ENCODE measurements at regions not wholly inside any gene's neighbourhood (a gene's known extent, or its start where the extent isn't known, plus 50 kb on each side); places are given as distances from the start of the nearest gene placed in this dataset.

GRCh38 chr1:88549536-88549935, 134.5 kb upstream of the PKN2 start:
- Histone ChIP-seq H3K9ac (ENCODE audit: low read depth, low read length) (no peak overlapping the region), H3K27me3 (ENCODE audit: control insufficient read depth, insufficient read depth, low read length) (no peaks in the 10 kb centered on the region)

GRCh38 chr1:88552226-88552625, 131.8 kb upstream of the PKN2 start:
- Histone ChIP-seq H3K4me3 (ENCODE audit: low read depth, low read length) (no peak overlapping the region), H3K27me3 (ENCODE audit: control insufficient read depth, insufficient read depth, low read length) (no peaks in the 10 kb centered on the region), H3K36me3 (ENCODE audit: control insufficient read depth, insufficient read depth, low read length) (no peaks in the 10 kb centered on the region), H3K4me1 (ENCODE audit: control insufficient read depth, insufficient read depth, low read length) (no peaks in the 10 kb centered on the region), H3K9me3 (ENCODE audit: control insufficient read depth, insufficient read depth, low read length) (no peaks in the 10 kb centered on the region), H3K27ac (ENCODE audit: low read depth, low read length) (no peak overlapping the region), H3K9ac (ENCODE audit: low read depth, low read length) (no peak overlapping the region)

More at GRCh38 chr1:88549536-88549935, 134.5 kb upstream of the PKN2 start:
- H3K36me3 ChIP-seq (ENCODE audit: control insufficient read depth, insufficient read depth, low read length), result no peaks in the 10 kb centered on the region
- no peaks in the 10 kb centered on the region for H3K9me3 ChIP-seq (ENCODE audit: control insufficient read depth, insufficient read depth, low read length)
- H3K4me3 ChIP-seq (ENCODE audit: low read depth, low read length), result no peak overlapping the region
- no peaks in the 10 kb centered on the region for H3K4me1 ChIP-seq (ENCODE audit: control insufficient read depth, insufficient read depth, low read length)
- no peak overlapping the region for H3K27ac ChIP-seq (ENCODE audit: low read depth, low read length)

GRCh38 chr1:88557014-88557413, 127.1 kb upstream of the PKN2 start:
- no peak overlapping the region for H3K9ac ChIP-seq (ENCODE audit: low read depth, low read length)
- H3K4me3 ChIP-seq (ENCODE audit: low read depth, low read length), result no peak overlapping the region
- H3K9me3 ChIP-seq (ENCODE audit: control insufficient read depth, insufficient read depth, low read length), result no peaks in the 10 kb centered on the region
- no peak overlapping the region for H3K27ac ChIP-seq (ENCODE audit: low read depth, low read length)
- no peaks in the 10 kb centered on the region for H3K4me1 ChIP-seq (ENCODE audit: control insufficient read depth, insufficient read depth, low read length)
- H3K36me3 ChIP-seq (ENCODE audit: control insufficient read depth, insufficient read depth, low read length), result no peaks in the 10 kb centered on the region
- H3K27me3 ChIP-seq (ENCODE audit: control insufficient read depth, insufficient read depth, low read length), result no peaks in the 10 kb centered on the region

GRCh38 chr1:88560621-88561020, 123.5 kb upstream of the PKN2 start:
- no peak overlapping the region for H3K27ac ChIP-seq (ENCODE audit: low read depth, low read length)
- H3K9me3 ChIP-seq (ENCODE audit: control insufficient read depth, insufficient read depth, low read length), result no peaks in the 10 kb centered on the region
- H3K36me3 ChIP-seq (ENCODE audit: control insufficient read depth, insufficient read depth, low read length), result no peaks in the 10 kb centered on the region
- no peak overlapping the region for H3K4me3 ChIP-seq (ENCODE audit: low read depth, low read length)
- H3K27me3 ChIP-seq (ENCODE audit: control insufficient read depth, insufficient read depth, low read length), result no peaks in the 10 kb centered on the region
- no peak overlapping the region for H3K9ac ChIP-seq (ENCODE audit: low read depth, low read length)
- peaks cover 10% of the 10 kb centered on the region for H3K4me1 ChIP-seq (ENCODE audit: control insufficient read depth, insufficient read depth, low read length)

- no peaks in the 10 kb centered on the region for H3K9me3 ChIP-seq (ENCODE audit: control insufficient read depth, insufficient read depth, low read length)
Observed at GRCh38 chr1:88562991-88563390, 121.1 kb upstream of the PKN2 start.

GRCh38 chr1:88566615-88567387, 117.3 kb upstream of the PKN2 start:
- Histone ChIP-seq H3K9ac (ENCODE audit: low read depth, low read length) (peak overlapping the region; percentile 52), H3K4me3 (ENCODE audit: low read depth, low read length) (no peak overlapping the region), H3K27me3 (ENCODE audit: control insufficient read depth, insufficient read depth, low read length) (no peaks in the 10 kb centered on the region), H3K9me3 (ENCODE audit: control insufficient read depth, insufficient read depth, low read length) (no peaks in the 10 kb centered on the region), H3K36me3 (ENCODE audit: control insufficient read depth, insufficient read depth, low read length) (no peaks in the 10 kb centered on the region), H3K27ac (ENCODE audit: low read depth, low read length) (peak overlapping the region; percentile 23), H3K4me1 (ENCODE audit: control insufficient read depth, insufficient read depth, low read length) (peaks cover 32% of the 10 kb centered on the region)

More at GRCh38 chr1:88562991-88563390, 121.1 kb upstream of the PKN2 start:
- Histone ChIP-seq H3K4me3 (ENCODE audit: low read depth, low read length) (no peak overlapping the region), H3K36me3 (ENCODE audit: control insufficient read depth, insufficient read depth, low read length) (no peaks in the 10 kb centered on the region), H3K27me3 (ENCODE audit: control insufficient read depth, insufficient read depth, low read length) (no peaks in the 10 kb centered on the region), H3K4me1 (ENCODE audit: control insufficient read depth, insufficient read depth, low read length) (peaks cover 23% of the 10 kb centered on the region), H3K27ac (ENCODE audit: low read depth, low read length) (no peak overlapping the region), H3K9ac (ENCODE audit: low read depth, low read length) (no peak overlapping the region)

GRCh38 chr1:88571506-88571905, 112.6 kb upstream of the PKN2 start:
- Histone ChIP-seq H3K36me3 (ENCODE audit: control insufficient read depth, insufficient read depth, low read length) (no peaks in the 10 kb centered on the region), H3K9me3 (ENCODE audit: control insufficient read depth, insufficient read depth, low read length) (no peaks in the 10 kb centered on the region), H3K27me3 (ENCODE audit: control insufficient read depth, insufficient read depth, low read length) (no peaks in the 10 kb centered on the region), H3K9ac (ENCODE audit: low read depth, low read length) (no peak overlapping the region), H3K4me3 (ENCODE audit: low read depth, low read length) (no peak overlapping the region), H3K27ac (ENCODE audit: low read depth, low read length) (no peak overlapping the region), H3K4me1 (ENCODE audit: control insufficient read depth, insufficient read depth, low read length) (peaks cover 19% of the 10 kb centered on the region)

- Histone ChIP-seq H3K9ac (ENCODE audit: low read depth, low read length) (no peak overlapping the region), H3K36me3 (ENCODE audit: control insufficient read depth, insufficient read depth, low read length) (no peaks in the 10 kb centered on the region), H3K4me1 (ENCODE audit: control insufficient read depth, insufficient read depth, low read length) (no peaks in the 10 kb centered on the region), H3K27me3 (ENCODE audit: control insufficient read depth, insufficient read depth, low read length) (no peaks in the 10 kb centered on the region), H3K4me3 (ENCODE audit: low read depth, low read length) (no peak overlapping the region), H3K27ac (ENCODE audit: low read depth, low read length) (no peak overlapping the region), H3K9me3 (ENCODE audit: control insufficient read depth, insufficient read depth, low read length) (no peaks in the 10 kb centered on the region)
Observed at GRCh38 chr1:88579598-88579997, 104.5 kb upstream of the PKN2 start.

- H3K27ac ChIP-seq (ENCODE audit: low read depth, low read length), result no peak overlapping the region
- no peaks in the 10 kb centered on the region for H3K36me3 ChIP-seq (ENCODE audit: control insufficient read depth, insufficient read depth, low read length)
- H3K27me3 ChIP-seq (ENCODE audit: control insufficient read depth, insufficient read depth, low read length), result no peaks in the 10 kb centered on the region
- H3K4me3 ChIP-seq (ENCODE audit: low read depth, low read length), result no peak overlapping the region
- no peaks in the 10 kb centered on the region for H3K9me3 ChIP-seq (ENCODE audit: control insufficient read depth, insufficient read depth, low read length)
- no peaks in the 10 kb centered on the region for H3K4me1 ChIP-seq (ENCODE audit: control insufficient read depth, insufficient read depth, low read length)
- no peak overlapping the region for H3K9ac ChIP-seq (ENCODE audit: low read depth, low read length)
Observed at GRCh38 chr1:88581703-88582102, 102.4 kb upstream of the PKN2 start.

GRCh38 chr1:88593358-88593757, 90.7 kb upstream of the PKN2 start:
- Histone ChIP-seq H3K27me3 (ENCODE audit: control insufficient read depth, insufficient read depth, low read length) (no peaks in the 10 kb centered on the region), H3K36me3 (ENCODE audit: control insufficient read depth, insufficient read depth, low read length) (no peaks in the 10 kb centered on the region), H3K4me3 (ENCODE audit: low read depth, low read length) (no peak overlapping the region), H3K27ac (ENCODE audit: low read depth, low read length) (no peak overlapping the region), H3K9me3 (ENCODE audit: control insufficient read depth, insufficient read depth, low read length) (peaks cover 6% of the 10 kb centered on the region; the same call in 1 of the 2 replicates), H3K4me1 (ENCODE audit: control insufficient read depth, insufficient read depth, low read length) (no peaks in the 10 kb centered on the region), H3K9ac (ENCODE audit: low read depth, low read length) (no peak overlapping the region)

GRCh38 chr1:88595355-88596002, 88.6 kb upstream of the PKN2 start:
- no peak overlapping the region for H3K9ac ChIP-seq (ENCODE audit: low read depth, low read length)
- no peaks in the 10 kb centered on the region for H3K27me3 ChIP-seq (ENCODE audit: control insufficient read depth, insufficient read depth, low read length)
- H3K4me1 ChIP-seq (ENCODE audit: control insufficient read depth, insufficient read depth, low read length), result no peaks in the 10 kb centered on the region
- H3K27ac ChIP-seq (ENCODE audit: low read depth, low read length), result no peak overlapping the region
- no peak overlapping the region for H3K4me3 ChIP-seq (ENCODE audit: low read depth, low read length)
- H3K36me3 ChIP-seq (ENCODE audit: control insufficient read depth, insufficient read depth, low read length), result no peaks in the 10 kb centered on the region
- peaks cover 6% of the 10 kb centered on the region; the same call in 1 of the 2 replicates for H3K9me3 ChIP-seq (ENCODE audit: control insufficient read depth, insufficient read depth, low read length)

Data from HUES48 (cell line).